ENCODE measurements at regions not wholly inside any gene's neighbourhood (a gene's known extent, or its start where the extent isn't known, plus 50 kb on each side); places are given as distances from the start of the nearest gene placed in this dataset.
A peak's percentile ranks its signal among the peaks of the same experiment; 100 is the strongest.

GRCh38 chr1:232244426-232244825 lies 385.5 kb downstream of the SIPA1L2 start:
- DNase-seq (ENCODE audit: low spot score) = no peak

GRCh38 chr1:232239998-232240397 lies 389.9 kb downstream of the SIPA1L2 start:
- DNase-seq (ENCODE audit: low spot score) = no peak

GRCh38 chr1:232239522-232239921 lies 390.4 kb downstream of the SIPA1L2 start:
- no peak for DNase-seq (ENCODE audit: low spot score)

GRCh38 chr1:232238009-232238408 lies 391.9 kb downstream of the SIPA1L2 start:
- DNase-seq (ENCODE audit: low spot score) = no peak

- peak; percentile 37 for DNase-seq (ENCODE audit: low spot score)
Observed at GRCh38 chr1:232227306-232227705, 402.6 kb downstream of the SIPA1L2 start.

- DNase-seq (ENCODE audit: low spot score) = peak; percentile 62
Observed at GRCh38 chr1:232226197-232226712, 403.7 kb downstream of the SIPA1L2 start.

GRCh38 chr1:232225336-232226131 lies 404.4 kb downstream of the SIPA1L2 start:
- DNase-seq (ENCODE audit: low spot score) = peak; percentile 40

- DNase-seq (ENCODE audit: low spot score) = no peak
Observed at GRCh38 chr1:232223887-232224286, 406.0 kb downstream of the SIPA1L2 start.

- peak; percentile 1 for DNase-seq (ENCODE audit: low spot score)
Observed at GRCh38 chr1:232223183-232223708, 406.7 kb downstream of the SIPA1L2 start.

GRCh38 chr1:232222614-232223013 lies 407.3 kb downstream of the SIPA1L2 start:
- DNase-seq (ENCODE audit: low spot score) = no peak

- DNase-seq (ENCODE audit: low spot score) = peak; percentile 20
Observed at GRCh38 chr1:232221802-232222499, 408.0 kb downstream of the SIPA1L2 start.

GRCh38 chr1:232218955-232219865 lies 410.7 kb downstream of the SIPA1L2 start:
- no peak for DNase-seq (ENCODE audit: low spot score)

- peak; percentile 19 for DNase-seq (ENCODE audit: low spot score)
Observed at GRCh38 chr1:232213928-232214327, 416.0 kb downstream of the SIPA1L2 start.

- peak; percentile 8 for DNase-seq (ENCODE audit: low spot score)
Observed at GRCh38 chr1:232212253-232212652, 417.7 kb downstream of the SIPA1L2 start.

GRCh38 chr1:232211149-232211548 lies 418.8 kb downstream of the SIPA1L2 start:
- peak; percentile 50 for DNase-seq (ENCODE audit: low spot score)

GRCh38 chr1:232209357-232209756 lies 420.6 kb downstream of the SIPA1L2 start:
- DNase-seq (ENCODE audit: low spot score) = peak; percentile 8

GRCh38 chr1:232207073-232207866 lies 422.7 kb downstream of the SIPA1L2 start:
- peak; percentile 8 for DNase-seq (ENCODE audit: low spot score)

GRCh38 chr1:232204269-232204668 lies 425.7 kb downstream of the SIPA1L2 start:
- no peak for DNase-seq (ENCODE audit: low spot score)

GRCh38 chr1:232201024-232201423 lies 428.9 kb downstream of the SIPA1L2 start:
- DNase-seq (ENCODE audit: low spot score) = no peak

GRCh38 chr1:232196042-232196441 lies 433.9 kb downstream of the SIPA1L2 start:
- no peak for DNase-seq (ENCODE audit: low spot score)

- DNase-seq (ENCODE audit: low spot score) = no peak
Observed at GRCh38 chr1:232194424-232194823, 435.5 kb downstream of the SIPA1L2 start.
